SK-N-SH treated with all-trans-retinoic acid at 6 μM for 48 hours (cell line): ENCODE measurements at regions not wholly inside any gene's neighbourhood (a gene's known extent, or its start where the extent isn't known, plus 50 kb on each side); places are given as distances from the start of the nearest gene placed in this dataset.

Experiments used
- ARNTL ChIP-seq: fragments of 450-650 bp; formaldehyde crosslinking; IDR thresholded peaks from 2 replicates; pipeline ENCODE4 v1.5.0; 2020; ENCODE audit warnings: low read depth, mild to moderate bottlenecking, moderate library complexity, borderline replicate concordance
- GLIS3 ChIP-seq: fragments of 250-450 bp; sonication (Bioruptor Pico); IDR thresholded peaks from 2 replicates; pipeline ENCODE4 v1.5.0; 2020; ENCODE audit warnings: mild to moderate bottlenecking, moderate library complexity
- ISL1 ChIP-seq: fragments of 250-450 bp; sonication (Bioruptor Pico); IDR thresholded peaks from 2 replicates; pipeline ENCODE4 v2.1.2; 2022; ENCODE audit warnings: mild to moderate bottlenecking, moderate library complexity
- TCF4 ChIP-seq: fragments of 250-450 bp; sonication (Bioruptor Pico); IDR thresholded peaks from 2 replicates; pipeline ENCODE4 v1.8.0; 2021; ENCODE audit warnings: mild to moderate bottlenecking, moderate library complexity, borderline replicate concordance
- ZFP3 ChIP-seq: fragments of 250-450 bp; sonication (Bioruptor Pico); IDR thresholded peaks from 2 replicates; pipeline ENCODE4 v1.5.0; 2020; ENCODE audit warnings: mild to moderate bottlenecking, moderate library complexity
- ZNF565 ChIP-seq: fragments of 450-650 bp; formaldehyde crosslinking; conservative IDR thresholded peaks from 2 replicates; pipeline ENCODE4 v1.5.0; 2020; ENCODE audit warnings: low read depth, mild to moderate bottlenecking, moderate library complexity
- ZNF8 ChIP-seq: fragments of 450-650 bp; formaldehyde crosslinking; IDR thresholded peaks from 2 replicates; pipeline ENCODE4 v1.5.0; 2020; ENCODE audit warnings: mild to moderate bottlenecking, moderate library complexity
- TF ChIP-seq, protein P1 (sequence below): fragments of 250-450 bp; sonication (Bioruptor Pico); IDR thresholded peaks from 2 replicates; pipeline ENCODE4 v1.8.0; 2021; ENCODE audit warnings: low read depth, mild to moderate bottlenecking, moderate library complexity, borderline replicate concordance
- TF ChIP-seq, protein P2 (sequence below): fragments of 250-450 bp; sonication (Bioruptor Pico); IDR thresholded peaks from 2 replicates; pipeline ENCODE4 v1.8.0; 2020; ENCODE audit warnings: mild to moderate bottlenecking, moderate library complexity, borderline replicate concordance
- TF ChIP-seq, protein P3 (sequence below): fragments of 250-450 bp; sonication (Bioruptor Pico); IDR thresholded peaks from 2 replicates; pipeline ENCODE4 v1.5.1; 2020; ENCODE audit warnings: low read depth, mild to moderate bottlenecking, moderate library complexity

DNA sequence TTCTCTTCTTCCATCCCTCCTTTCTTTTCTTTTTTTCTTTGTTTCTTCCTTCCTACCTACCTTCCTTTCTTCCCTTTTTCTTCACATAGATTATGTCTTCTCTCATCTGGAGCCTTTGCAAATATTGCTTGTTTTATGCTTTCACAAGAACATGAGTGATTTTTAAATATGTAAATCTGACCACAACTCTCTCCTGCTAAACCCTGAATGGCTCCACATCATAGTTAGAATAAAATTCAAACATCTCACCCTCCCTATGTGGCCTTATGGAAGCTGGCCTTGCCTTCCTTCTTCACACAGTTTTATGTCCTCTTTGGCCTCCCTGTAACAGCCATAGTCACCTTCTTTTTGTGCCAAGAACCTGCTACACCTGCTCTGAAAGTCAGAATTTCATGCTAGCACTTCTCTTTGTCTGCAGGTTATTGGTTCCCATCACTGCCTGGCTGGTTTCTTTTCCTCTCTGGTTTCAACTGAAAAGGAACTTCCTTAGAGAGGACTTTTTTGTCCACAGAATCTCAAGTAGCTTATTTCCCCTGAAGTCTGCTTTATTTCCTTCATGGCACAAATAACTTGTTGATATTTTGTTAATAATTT, 114.3 kb upstream of the TNC start:
- TF ChIP-seq ZNF8 (CRISPR knock-in tag) (no peak), ISL1 (CRISPR knock-in tag) (no peak), ARNTL (CRISPR knock-in tag) (no peak), GLIS3 (CRISPR knock-in tag) (no peak), ZNF565 (CRISPR knock-in tag) (no peak), ZFP3 (CRISPR knock-in tag) (no peak), TCF4 (CRISPR knock-in tag) (no peak)
- TF ChIP-seq, protein P1, sequence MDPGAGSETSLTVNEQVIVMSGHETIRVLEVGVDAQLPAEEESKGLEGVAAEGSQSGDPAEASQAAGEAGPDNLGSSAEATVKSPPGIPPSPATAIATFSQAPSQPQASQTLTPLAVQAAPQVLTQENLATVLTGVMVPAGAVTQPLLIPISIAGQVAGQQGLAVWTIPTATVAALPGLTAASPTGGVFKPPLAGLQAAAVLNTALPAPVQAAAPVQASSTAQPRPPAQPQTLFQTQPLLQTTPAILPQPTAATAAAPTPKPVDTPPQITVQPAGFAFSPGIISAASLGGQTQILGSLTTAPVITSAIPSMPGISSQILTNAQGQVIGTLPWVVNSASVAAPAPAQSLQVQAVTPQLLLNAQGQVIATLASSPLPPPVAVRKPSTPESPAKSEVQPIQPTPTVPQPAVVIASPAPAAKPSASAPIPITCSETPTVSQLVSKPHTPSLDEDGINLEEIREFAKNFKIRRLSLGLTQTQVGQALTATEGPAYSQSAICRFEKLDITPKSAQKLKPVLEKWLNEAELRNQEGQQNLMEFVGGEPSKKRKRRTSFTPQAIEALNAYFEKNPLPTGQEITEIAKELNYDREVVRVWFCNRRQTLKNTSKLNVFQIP (CRISPR knock-in tag) = no peak
- TF ChIP-seq, protein P2, sequence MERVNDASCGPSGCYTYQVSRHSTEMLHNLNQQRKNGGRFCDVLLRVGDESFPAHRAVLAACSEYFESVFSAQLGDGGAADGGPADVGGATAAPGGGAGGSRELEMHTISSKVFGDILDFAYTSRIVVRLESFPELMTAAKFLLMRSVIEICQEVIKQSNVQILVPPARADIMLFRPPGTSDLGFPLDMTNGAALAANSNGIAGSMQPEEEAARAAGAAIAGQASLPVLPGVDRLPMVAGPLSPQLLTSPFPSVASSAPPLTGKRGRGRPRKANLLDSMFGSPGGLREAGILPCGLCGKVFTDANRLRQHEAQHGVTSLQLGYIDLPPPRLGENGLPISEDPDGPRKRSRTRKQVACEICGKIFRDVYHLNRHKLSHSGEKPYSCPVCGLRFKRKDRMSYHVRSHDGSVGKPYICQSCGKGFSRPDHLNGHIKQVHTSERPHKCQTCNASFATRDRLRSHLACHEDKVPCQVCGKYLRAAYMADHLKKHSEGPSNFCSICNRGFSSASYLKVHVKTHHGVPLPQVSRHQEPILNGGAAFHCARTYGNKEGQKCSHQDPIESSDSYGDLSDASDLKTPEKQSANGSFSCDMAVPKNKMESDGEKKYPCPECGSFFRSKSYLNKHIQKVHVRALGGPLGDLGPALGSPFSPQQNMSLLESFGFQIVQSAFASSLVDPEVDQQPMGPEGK (CRISPR knock-in tag) = no peak
- TF ChIP-seq, protein P3, sequence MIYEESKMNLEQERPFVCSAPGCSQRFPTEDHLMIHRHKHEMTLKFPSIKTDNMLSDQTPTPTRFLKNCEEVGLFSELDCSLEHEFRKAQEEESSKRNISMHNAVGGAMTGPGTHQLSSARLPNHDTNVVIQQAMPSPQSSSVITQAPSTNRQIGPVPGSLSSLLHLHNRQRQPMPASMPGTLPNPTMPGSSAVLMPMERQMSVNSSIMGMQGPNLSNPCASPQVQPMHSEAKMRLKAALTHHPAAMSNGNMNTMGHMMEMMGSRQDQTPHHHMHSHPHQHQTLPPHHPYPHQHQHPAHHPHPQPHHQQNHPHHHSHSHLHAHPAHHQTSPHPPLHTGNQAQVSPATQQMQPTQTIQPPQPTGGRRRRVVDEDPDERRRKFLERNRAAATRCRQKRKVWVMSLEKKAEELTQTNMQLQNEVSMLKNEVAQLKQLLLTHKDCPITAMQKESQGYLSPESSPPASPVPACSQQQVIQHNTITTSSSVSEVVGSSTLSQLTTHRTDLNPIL (CRISPR knock-in tag) = no peak
